ENCODE measurements at regions not wholly inside any gene's neighbourhood (a gene's known extent, or its start where the extent isn't known, plus 50 kb on each side); places are given as distances from the start of the nearest gene placed in this dataset.
"Not testable (repeated sequence)": the region's sequence is repeated elsewhere in the genome, so short reads cannot be mapped to it uniquely, and the experiment has no call there.

- ATAC-seq = no peak
Measured at GRCh38 chr10:90286406-90286805, 571.4 kb downstream of the HTR7 start.

DNA sequence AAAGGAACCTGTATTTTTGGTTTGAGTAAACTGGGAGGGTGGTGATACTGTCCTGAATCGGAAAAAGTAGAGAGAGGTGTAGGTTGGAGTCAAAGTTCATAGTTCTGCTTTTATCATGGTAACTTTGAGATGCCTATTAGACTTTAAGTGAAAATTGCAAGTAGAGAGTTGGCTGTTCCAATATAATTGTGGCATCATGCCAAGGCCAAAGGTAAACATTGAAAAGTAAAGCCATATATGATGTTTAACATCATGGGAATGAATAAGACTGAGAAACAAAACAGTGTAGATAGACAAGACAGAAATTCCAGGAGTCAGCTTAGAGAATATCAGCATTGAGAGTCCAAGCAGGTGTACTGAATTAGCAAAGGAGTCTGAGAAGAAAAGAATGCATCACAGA is 570.9 kb downstream of the HTR7 start:
- ATAC-seq = no peak

DNA sequence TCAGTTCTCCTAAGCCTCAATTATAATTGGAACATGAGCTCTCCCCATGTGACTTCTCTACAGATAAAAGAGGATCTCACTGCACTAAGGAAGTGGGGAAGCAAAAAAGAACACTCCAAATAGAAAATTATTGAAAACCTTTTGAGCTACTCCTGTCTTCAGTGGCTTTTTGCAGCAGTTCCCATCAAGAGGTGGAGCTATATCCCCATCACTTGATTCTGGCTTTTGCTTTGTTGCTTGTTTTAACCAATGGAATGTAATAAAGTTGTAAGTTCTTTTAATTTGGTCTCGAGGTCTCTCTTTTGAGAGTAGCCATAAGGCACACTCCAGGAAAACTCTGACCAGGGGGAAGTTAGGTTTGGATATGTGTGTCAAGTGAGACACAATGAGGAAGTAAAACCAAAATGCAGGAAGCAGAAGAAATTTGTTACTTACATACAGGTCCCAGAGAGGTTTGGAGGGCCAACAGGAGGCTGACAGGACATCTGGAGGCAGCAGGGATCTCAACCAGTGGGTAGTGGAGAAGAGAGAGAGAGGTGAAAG is 569.4 kb downstream of the HTR7 start:
- no peak for ATAC-seq

DNA sequence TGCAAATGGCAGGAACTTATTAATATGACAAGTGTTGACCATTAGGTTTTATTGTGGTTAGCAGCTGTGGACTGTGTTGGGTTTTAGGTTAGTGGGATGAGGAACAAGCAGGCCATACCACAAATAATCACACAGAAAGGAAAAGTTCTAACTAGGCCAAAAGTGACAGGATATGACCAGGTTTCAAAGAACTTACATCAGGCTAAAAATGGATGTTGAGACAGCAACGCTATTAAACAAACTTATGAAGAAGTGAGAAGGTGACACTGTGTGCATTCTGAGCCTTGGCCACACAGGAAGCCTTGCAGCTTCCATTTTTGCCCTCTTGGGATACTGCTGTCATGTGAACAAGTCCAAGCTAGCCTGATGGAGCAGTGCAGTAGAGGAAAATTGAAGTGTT is 568.8 kb downstream of the HTR7 start:
- no peak for ATAC-seq

GRCh38 chr10:90293616-90294015 is 564.2 kb downstream of the HTR7 start:
- ATAC-seq = no peak

GRCh38 chr10:90294821-90295540 is 562.9 kb downstream of the HTR7 start:
- ATAC-seq = not testable (repeated sequence)

DNA sequence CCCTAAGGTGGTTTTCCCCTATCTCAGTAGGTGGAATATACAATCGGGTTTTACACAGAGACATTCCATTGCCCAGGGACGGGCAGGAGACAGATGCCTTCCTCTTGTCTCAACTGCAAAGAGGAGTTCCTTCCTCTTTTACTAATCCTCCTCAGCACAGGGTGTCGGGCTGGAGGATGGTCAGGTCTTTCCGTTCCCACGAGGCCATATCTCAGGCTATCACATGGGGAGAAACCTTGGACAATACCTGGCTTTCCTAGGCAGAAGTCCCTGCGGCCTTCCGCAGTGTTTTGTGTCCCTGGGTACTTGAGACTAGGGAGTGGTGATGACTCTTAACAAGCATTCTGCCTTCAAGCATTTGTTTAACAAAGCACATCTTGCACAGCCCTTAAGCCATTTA is 555.8 kb downstream of the HTR7 start:
- not testable (repeated sequence) for ATAC-seq

DNA sequence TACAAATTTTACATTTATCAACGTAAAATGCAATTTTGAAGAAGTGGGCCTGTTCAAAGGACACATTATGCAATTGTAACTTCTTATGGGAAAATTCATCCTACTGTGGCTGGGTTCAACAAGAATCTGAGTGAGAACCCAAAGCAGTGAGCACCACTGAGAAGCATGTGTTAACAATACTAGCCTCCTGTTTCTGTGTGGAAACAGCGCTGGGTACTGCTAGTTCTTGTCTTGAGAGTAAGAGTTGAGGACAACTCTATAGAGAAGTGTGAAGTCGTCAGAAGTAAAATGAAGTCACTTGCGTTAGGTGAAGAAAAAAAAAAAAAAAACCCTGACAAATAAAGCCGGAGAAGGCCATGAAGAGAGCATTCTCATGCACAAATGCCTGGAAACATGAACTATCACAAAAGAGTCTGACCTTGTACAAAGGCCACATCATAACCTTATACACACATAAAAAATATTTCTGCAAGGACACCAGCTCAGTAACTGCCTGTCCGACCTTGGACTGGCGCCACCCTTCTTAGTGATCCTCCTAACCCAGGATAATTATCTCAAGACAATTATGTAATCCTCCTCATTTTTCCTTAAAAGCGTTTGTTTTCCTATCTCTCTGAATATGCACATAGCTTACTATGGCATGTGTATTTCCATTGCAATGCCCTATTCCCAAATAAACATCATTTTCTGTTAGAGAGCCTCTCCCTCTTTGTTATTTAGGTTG is 554.9 kb downstream of the HTR7 start:
- ATAC-seq = no peak

GRCh38 chr10:90304533-90304932 is 553.3 kb downstream of the HTR7 start:
- no peak for ATAC-seq

- ATAC-seq = no peak
Measured at GRCh38 chr10:90306187-90306586, 551.7 kb downstream of the HTR7 start.

- ATAC-seq = no peak
Measured at GRCh38 chr10:90308223-90308622, 549.6 kb downstream of the HTR7 start.

- no peak for ATAC-seq
Measured at GRCh38 chr10:90313576-90314325, 544.1 kb downstream of the HTR7 start.

GRCh38 chr10:90314718-90315117 is 543.1 kb downstream of the HTR7 start:
- ATAC-seq = no peak

GRCh38 chr10:90317172-90317571 is 540.7 kb downstream of the HTR7 start:
- no peak for ATAC-seq

- peak; percentile 79 for ATAC-seq
Measured at GRCh38 chr10:90318659-90319058, 539.2 kb downstream of the HTR7 start.

DNA sequence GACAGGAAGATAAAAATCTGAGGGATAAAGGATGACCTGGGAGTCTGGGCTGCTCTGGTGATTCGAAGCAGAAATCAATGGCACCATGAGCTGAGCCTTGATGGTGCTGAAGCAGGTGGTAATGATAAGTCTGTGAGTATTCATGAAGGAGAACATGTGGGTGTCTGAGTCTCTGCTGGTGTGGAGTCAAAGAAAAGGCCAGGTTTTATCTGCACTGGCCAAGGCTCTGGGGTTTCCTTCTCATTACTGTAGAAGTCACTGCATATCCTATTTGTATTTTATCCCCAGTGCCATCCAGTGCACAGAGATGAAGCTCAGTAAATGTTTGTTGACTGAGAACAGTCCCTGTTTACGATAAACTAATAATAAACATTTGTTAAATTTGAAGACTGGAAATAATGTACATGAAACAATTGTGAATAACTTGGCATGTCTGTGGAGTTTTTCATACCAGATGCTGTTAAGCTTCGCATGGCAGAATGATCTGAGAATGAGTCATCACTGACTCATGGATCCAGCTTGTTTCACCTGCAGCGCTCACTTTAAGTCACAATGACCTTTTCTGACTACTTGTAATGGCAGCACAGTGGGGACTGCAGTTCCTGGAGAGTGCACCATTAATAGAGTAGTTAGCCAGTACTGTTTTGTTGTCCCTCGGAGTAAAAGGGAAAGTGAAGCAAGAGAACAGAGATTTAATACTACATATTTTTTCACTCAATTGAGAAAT is 538.5 kb downstream of the HTR7 start:
- peak; percentile 94 for ATAC-seq

DNA sequence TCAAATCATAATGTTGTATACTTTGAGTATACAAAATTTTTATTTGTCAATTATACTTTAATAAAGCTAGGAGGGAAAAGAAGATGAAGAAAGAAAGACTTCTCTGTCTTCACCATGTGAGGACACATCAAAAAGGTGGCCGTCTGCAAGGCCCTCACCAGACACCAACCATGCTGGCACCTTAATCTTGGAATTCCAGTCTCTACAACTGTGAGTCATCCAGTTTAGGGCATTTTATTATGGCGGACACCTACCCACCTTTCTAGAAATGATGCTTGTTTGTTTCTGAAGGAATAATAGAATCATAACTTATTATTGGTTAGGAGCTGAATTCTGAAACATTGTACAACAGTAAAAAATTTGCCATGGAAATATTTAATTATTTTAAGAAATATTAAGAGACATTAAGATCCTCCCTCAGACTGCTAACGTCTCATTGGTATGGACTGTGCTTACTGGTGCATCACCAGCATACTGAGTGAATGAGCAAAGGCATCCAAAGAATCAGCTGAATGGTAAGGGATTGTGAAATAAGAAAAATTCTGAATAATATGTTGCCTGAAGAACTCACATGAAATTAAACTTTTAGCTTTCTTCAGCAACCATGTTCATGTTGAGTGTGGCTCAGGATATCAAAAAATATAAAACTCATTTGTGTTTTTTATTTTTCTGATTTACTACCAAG is 536.6 kb downstream of the HTR7 start:
- ATAC-seq = no peak

DNA sequence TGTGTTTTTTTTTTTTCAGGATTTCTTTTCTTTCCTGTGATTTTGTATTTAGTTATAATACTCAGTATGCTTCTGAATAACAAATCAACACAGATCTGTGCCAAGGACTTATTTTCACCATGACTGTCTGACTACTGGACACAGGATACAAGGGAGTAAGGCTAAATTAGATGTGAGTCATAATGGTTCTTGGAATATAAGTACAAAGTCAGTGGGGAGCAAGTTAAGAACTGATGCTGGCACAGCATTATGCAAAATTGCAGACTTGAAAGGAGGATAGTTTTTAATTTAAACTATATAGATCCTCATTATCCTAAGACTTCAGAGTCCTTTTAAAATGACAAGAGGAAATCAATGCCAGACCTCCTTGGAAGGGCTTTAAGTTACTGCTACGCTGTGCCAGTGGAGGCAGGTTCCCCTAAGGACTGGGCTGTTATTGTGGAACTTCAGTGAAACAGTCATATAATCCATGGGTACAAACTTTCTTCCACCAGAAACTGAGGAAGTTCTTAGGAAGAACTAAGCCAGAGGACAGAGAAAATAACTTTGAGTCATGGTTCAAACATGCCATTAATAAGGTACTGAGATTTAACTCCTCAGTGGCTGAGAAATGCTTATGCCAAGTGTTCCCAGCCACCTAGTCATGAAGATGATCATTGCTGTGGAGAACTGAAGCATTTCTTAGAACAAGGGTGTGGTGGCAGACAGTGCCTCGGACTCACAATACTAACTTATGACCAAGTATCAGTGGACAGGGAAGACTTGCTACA is 531.2 kb downstream of the HTR7 start:
- ATAC-seq = peak; percentile 55

GRCh38 chr10:90327611-90328010 is 530.2 kb downstream of the HTR7 start:
- no peak for ATAC-seq

GRCh38 chr10:90328459-90328858 is 529.4 kb downstream of the HTR7 start:
- ATAC-seq = no peak

GRCh38 chr10:90328896-90329295 is 528.9 kb downstream of the HTR7 start:
- ATAC-seq = no peak
